Smooth muscle cell (in vitro differentiated cells): ENCODE measurements at regions not wholly inside any gene's neighbourhood (a gene's known extent, or its start where the extent isn't known, plus 50 kb on each side); places are given as distances from the start of the nearest gene placed in this dataset.

Experiments
- DNase-seq: peaks from one replicate; lab custom pipeline; 2025; ENCODE audit not compliant: unreplicated experiment; lab: John Stamatoyannopoulos, UW
- H2AFZ ChIP-seq: fragments of 200-600 bp; sonication (generic); 2 replicates; pipeline ENCODE4 v1.6.0; 2016; ENCODE audit warnings: antibody characterized with exemption, low read depth, mild to moderate bottlenecking
- H3F3A ChIP-seq: fragments of 200-600 bp; sonication (generic); 2 replicates; pipeline ENCODE4 v1.6.0; 2017; ENCODE audit warnings: antibody characterized with exemption, low read depth
- H3K27ac ChIP-seq: fragments of 200-600 bp; sonication (generic); 2 replicates; pipeline ENCODE4 v1.5.1; 2016; ENCODE audit warnings: low read depth, mild to moderate bottlenecking
- H3K27me3 ChIP-seq: fragments of 200-600 bp; sonication (generic); 2 replicates; pipeline ENCODE4 v1.6.1; 2016; ENCODE audit warnings: low read depth, mild to moderate bottlenecking
- H3K36me3 ChIP-seq: fragments of 200-600 bp; sonication (generic); 2 replicates; pipeline ENCODE4 v1.5.1; 2016; ENCODE audit warnings: low read depth
- H3K4me1 ChIP-seq: fragments of 200-600 bp; sonication (generic); 2 replicates; pipeline ENCODE4 v1.5.1; 2016; ENCODE audit warnings: low read depth
- H3K4me2 ChIP-seq: fragments of 200-600 bp; sonication (generic); 2 replicates; pipeline ENCODE4 v1.6.0; 2016; ENCODE audit warnings: mild to moderate bottlenecking
- H3K4me3 ChIP-seq: fragments of 200-600 bp; sonication (generic); 2 replicates; pipeline ENCODE4 v1.5.1; 2016; ENCODE audit warnings: mild to moderate bottlenecking
- H3K79me2 ChIP-seq: fragments of 200-600 bp; sonication (generic); 2 replicates; pipeline ENCODE4 v1.6.0; 2016; ENCODE audit warnings: low read depth, mild to moderate bottlenecking
- H3K9ac ChIP-seq: fragments of 200-600 bp; sonication (generic); 2 replicates; pipeline ENCODE4 v1.6.0; 2016; ENCODE audit warnings: low read depth
- H3K9me3 ChIP-seq: fragments of 200-600 bp; sonication (generic); replicated peaks from 2 replicates; pipeline ENCODE4 v1.5.1; 2016; ENCODE audit warnings: low read depth
- H4K20me1 ChIP-seq: fragments of 200-600 bp; sonication (generic); 2 replicates; pipeline ENCODE4 v1.6.0; 2016; ENCODE audit warnings: low read depth
- CTCF ChIP-seq: fragments of 200-600 bp; sonication (generic); IDR thresholded peaks from 2 replicates; pipeline ENCODE4 v1.5.1; 2017; ENCODE audit warnings: borderline replicate concordance, mild to moderate bottlenecking, antibody characterized with exemption; ENCODE audit not compliant: insufficient read depth, poor library complexity, severe bottlenecking
- WGBS: methylation state at CpG from one replicate; pipeline ENCODE4 v1.1.7; 2016; ENCODE audit warnings: low lambda C conversion rate; 5-methylcytosine and 5-hydroxymethylcytosine counted together

- DNase-seq: no peak
- no peaks in the 10 kb centered on the region for H4K20me1 ChIP-seq
- no peak overlapping the region for H3K4me2 ChIP-seq
- H3K4me3 ChIP-seq: no peak overlapping the region
- no peaks in the 10 kb centered on the region for H3K36me3 ChIP-seq
- no peaks in the 10 kb centered on the region for H3K9me3 ChIP-seq
- no peaks in the 10 kb centered on the region for H3F3A ChIP-seq
- H3K9ac ChIP-seq: no peak overlapping the region
- H2AFZ ChIP-seq: no peak overlapping the region
- no peaks in the 10 kb centered on the region for H3K79me2 ChIP-seq
- H3K4me1 ChIP-seq: no peaks in the 10 kb centered on the region
- no peak overlapping the region for H3K27ac ChIP-seq
- TF ChIP-seq CTCF: no peak
- WGBS: 78% methylated on average over 4 of the region's 4 CpGs
- H3K27me3 ChIP-seq: no peaks in the 10 kb centered on the region
Observed at GRCh38 chr4:188603646-188604045, 464.4 kb downstream of the TRIML1 start.

DNA sequence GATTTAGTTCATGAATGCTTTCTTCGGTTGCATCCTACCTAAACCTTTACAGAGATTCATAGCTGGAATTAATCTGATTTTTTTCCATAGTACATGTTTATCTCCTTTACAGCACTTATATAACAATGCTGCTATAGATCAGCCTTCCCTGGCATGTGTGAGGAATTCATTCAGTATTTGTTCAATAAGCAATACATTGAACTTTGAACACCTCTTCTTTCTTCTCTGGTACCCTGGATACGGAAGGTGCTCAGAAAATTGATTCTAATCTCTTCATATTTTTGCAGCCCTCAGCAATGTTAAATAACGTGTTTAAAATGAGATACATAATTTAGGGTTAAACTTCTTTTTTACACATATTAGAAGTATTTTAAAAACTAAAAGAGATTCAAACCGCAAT is 467.4 kb downstream of the TRIML1 start:
- no peaks in the 10 kb centered on the region for H3K27me3 ChIP-seq
- WGBS: 95% methylated on average over 4 of the region's 4 CpGs
- DNase-seq: no peak
- no peak overlapping the region for H3K4me2 ChIP-seq
- no peaks in the 10 kb centered on the region for H4K20me1 ChIP-seq
- H3K9me3 ChIP-seq: no peaks in the 10 kb centered on the region
- H2AFZ ChIP-seq: no peak overlapping the region
- TF ChIP-seq CTCF: no peak
- no peaks in the 10 kb centered on the region for H3K36me3 ChIP-seq
- no peak overlapping the region for H3K9ac ChIP-seq
- H3K27ac ChIP-seq: no peak overlapping the region
- no peaks in the 10 kb centered on the region for H3K4me1 ChIP-seq
- no peak overlapping the region for H3K4me3 ChIP-seq
- H3K79me2 ChIP-seq: no peaks in the 10 kb centered on the region
- H3F3A ChIP-seq: no peaks in the 10 kb centered on the region

DNA sequence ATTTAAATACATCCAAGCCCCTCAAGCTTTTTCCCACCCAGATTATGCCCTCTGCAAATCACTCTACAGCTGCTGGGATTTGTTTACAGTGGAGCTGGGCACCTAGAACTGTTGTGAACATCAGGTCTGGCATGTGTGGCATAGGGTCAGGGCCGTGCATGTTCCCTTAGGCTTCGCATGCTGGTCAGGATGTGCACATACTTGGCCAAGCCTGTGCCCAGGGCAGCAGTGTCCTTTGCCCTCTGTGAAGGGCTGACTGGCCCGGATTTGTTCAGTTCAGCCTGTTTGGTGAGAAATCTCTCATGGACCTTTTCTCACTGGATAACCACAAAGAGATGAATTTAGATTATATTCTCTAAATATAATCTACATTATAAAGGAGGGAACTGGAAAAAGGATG is 471.9 kb downstream of the TRIML1 start:
- no peaks in the 10 kb centered on the region for H3K36me3 ChIP-seq
- H3K4me2 ChIP-seq: no peak overlapping the region
- no peak overlapping the region for H3K27ac ChIP-seq
- no peak for DNase-seq
- no peaks in the 10 kb centered on the region for H3K4me1 ChIP-seq
- no peaks in the 10 kb centered on the region for H3K27me3 ChIP-seq
- H3F3A ChIP-seq: no peaks in the 10 kb centered on the region
- H3K79me2 ChIP-seq: no peaks in the 10 kb centered on the region
- no peak overlapping the region for H3K4me3 ChIP-seq
- no peaks in the 10 kb centered on the region for H4K20me1 ChIP-seq
- TF ChIP-seq CTCF: no peak
- WGBS: 93% methylated on average over 3 of the region's 3 CpGs
- H3K9ac ChIP-seq: no peak overlapping the region
- H3K9me3 ChIP-seq: no peaks in the 10 kb centered on the region
- H2AFZ ChIP-seq: no peak overlapping the region

DNA sequence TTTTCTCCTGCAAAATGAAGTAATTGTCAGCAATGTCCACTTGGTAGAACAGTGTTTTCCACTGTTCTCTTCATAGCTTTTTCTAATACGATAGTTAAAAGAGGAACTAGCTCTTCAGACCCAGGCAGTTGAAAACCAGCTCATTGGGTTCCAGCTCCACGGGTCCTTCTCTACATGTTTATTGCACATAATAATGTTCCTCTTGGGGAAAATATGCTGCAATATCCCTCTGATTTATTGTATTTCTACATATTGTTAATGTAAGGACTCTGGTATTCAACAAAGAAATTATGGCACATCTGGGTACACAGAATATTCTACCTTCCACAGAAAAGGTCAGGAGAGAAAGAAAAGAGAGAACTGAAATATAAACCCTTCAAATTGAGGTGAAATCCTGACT is 473.4 kb downstream of the TRIML1 start:
- Histone ChIP-seq H3K79me2 (no peaks in the 10 kb centered on the region), H3F3A (no peaks in the 10 kb centered on the region), H3K4me1 (no peaks in the 10 kb centered on the region), H3K27me3 (no peaks in the 10 kb centered on the region), H3K9ac (no peak overlapping the region), H3K27ac (no peak overlapping the region), H3K9me3 (no peaks in the 10 kb centered on the region), H3K4me2 (no peak overlapping the region), H3K36me3 (no peaks in the 10 kb centered on the region), H3K4me3 (no peak overlapping the region), H4K20me1 (no peaks in the 10 kb centered on the region), H2AFZ (no peak overlapping the region)
- no peak for DNase-seq
- WGBS: 97% methylated on average over 2 of the region's 2 CpGs
- TF ChIP-seq CTCF: no peak
